ENCODE measurements at regions not wholly inside any gene's neighbourhood (a gene's known extent, or its start where the extent isn't known, plus 50 kb on each side); places are given as distances from the start of the nearest gene placed in this dataset.

- H3K27me3 Mint-ChIP-seq (ENCODE audit: low read depth), result peaks cover 4% of the 10 kb centered on the region
- CTCF ChIA-PET, result no interaction called here
- no peak for DNase-seq
- intact Hi-C loops (cut with micrococcal nuclease), result no loop called here
- no peaks in the 10 kb centered on the region for H3K36me3 Mint-ChIP-seq (ENCODE audit: low read depth)
- H3K4me1 Mint-ChIP-seq (ENCODE audit: low read depth), result no peaks in the 10 kb centered on the region
- H3K4me3 Mint-ChIP-seq, result no peak overlapping the region
- no peak overlapping the region for H3K27ac Mint-ChIP-seq
- peaks cover 3% of the 10 kb centered on the region for H3K9me3 Mint-ChIP-seq
These were observed 288.6 kb upstream of the LDB2 start for GRCh38 chr4:17187003-17187402.

- Mint-ChIP-seq H3K36me3 (ENCODE audit: low read depth) (no peaks in the 10 kb centered on the region), H3K27ac (no peak overlapping the region), H3K4me1 (ENCODE audit: low read depth) (no peaks in the 10 kb centered on the region), H3K27me3 (ENCODE audit: low read depth) (peaks cover 8% of the 10 kb centered on the region), H3K4me3 (no peak overlapping the region), H3K9me3 (no peaks in the 10 kb centered on the region)
- intact Hi-C loops (cut with micrococcal nuclease), result no loop called here
- CTCF ChIA-PET, result no interaction called here
- DNase-seq, result no peak
These were observed 284.4 kb upstream of the LDB2 start for GRCh38 chr4:17182888-17183287.

- no peaks in the 10 kb centered on the region for H3K36me3 Mint-ChIP-seq (ENCODE audit: low read depth)
- intact Hi-C loops (cut with micrococcal nuclease), result no loop called here
- peaks cover 3% of the 10 kb centered on the region for H3K4me1 Mint-ChIP-seq (ENCODE audit: low read depth)
- H3K4me3 Mint-ChIP-seq, result no peak overlapping the region
- no peaks in the 10 kb centered on the region for H3K9me3 Mint-ChIP-seq
- no peak for DNase-seq
- H3K27me3 Mint-ChIP-seq (ENCODE audit: low read depth), result peaks cover 11% of the 10 kb centered on the region
- no peak overlapping the region for H3K27ac Mint-ChIP-seq
- CTCF ChIA-PET, result interaction anchor here (0.6 kb wide), 2 partner anchors 73 to 144 kb away, joined by 3 read pairs; no protein-coding TSS in a partner anchor
These were observed 276.3 kb upstream of the LDB2 start for GRCh38 chr4:17174751-17175150.

- Mint-ChIP-seq H3K36me3 (ENCODE audit: low read depth) (no peaks in the 10 kb centered on the region), H3K4me1 (ENCODE audit: low read depth) (peaks cover 3% of the 10 kb centered on the region), H3K9me3 (no peaks in the 10 kb centered on the region), H3K27me3 (ENCODE audit: low read depth) (peaks cover 15% of the 10 kb centered on the region), H3K27ac (no peak overlapping the region), H3K4me3 (no peak overlapping the region)
- intact Hi-C loops (cut with micrococcal nuclease), result no loop called here
- no peak for DNase-seq
- CTCF ChIA-PET, result no interaction called here
These were observed 274.9 kb upstream of the LDB2 start for GRCh38 chr4:17173300-17173699.

GRCh38 chr4:17170131-17170530 is 271.7 kb upstream of the LDB2 start:
- H3K27ac Mint-ChIP-seq, result no peak overlapping the region
- no peaks in the 10 kb centered on the region for H3K9me3 Mint-ChIP-seq
- H3K27me3 Mint-ChIP-seq (ENCODE audit: low read depth), result peaks cover 17% of the 10 kb centered on the region
- CTCF ChIA-PET, result interaction anchor here (0.6 to 0.9 kb wide), 2 partner anchors 278 to 306 kb away, joined by 3 to 7 read pairs; no protein-coding TSS in a partner anchor
- no peak for DNase-seq
- intact Hi-C loops (cut with micrococcal nuclease), result no loop called here
- H3K36me3 Mint-ChIP-seq (ENCODE audit: low read depth), result no peaks in the 10 kb centered on the region
- no peak overlapping the region for H3K4me3 Mint-ChIP-seq
- H3K4me1 Mint-ChIP-seq (ENCODE audit: low read depth), result peaks cover 3% of the 10 kb centered on the region

- Mint-ChIP-seq H3K27me3 (ENCODE audit: low read depth) (peaks cover 20% of the 10 kb centered on the region), H3K36me3 (ENCODE audit: low read depth) (no peaks in the 10 kb centered on the region), H3K9me3 (no peaks in the 10 kb centered on the region), H3K4me1 (ENCODE audit: low read depth) (peaks cover 3% of the 10 kb centered on the region), H3K27ac (no peak overlapping the region), H3K4me3 (no peak overlapping the region)
- CTCF ChIA-PET, result no interaction called here
- intact Hi-C loops (cut with micrococcal nuclease), result no loop called here
- DNase-seq, result no peak
These were observed 271.3 kb upstream of the LDB2 start for GRCh38 chr4:17169699-17170098.

GRCh38 chr4:17168571-17168970 is 270.1 kb upstream of the LDB2 start:
- no peak for DNase-seq
- CTCF ChIA-PET, result no interaction called here
- no peak overlapping the region for H3K27ac Mint-ChIP-seq
- H3K36me3 Mint-ChIP-seq (ENCODE audit: low read depth), result no peaks in the 10 kb centered on the region
- peaks cover 24% of the 10 kb centered on the region for H3K27me3 Mint-ChIP-seq (ENCODE audit: low read depth)
- H3K4me3 Mint-ChIP-seq, result no peak overlapping the region
- no peaks in the 10 kb centered on the region for H3K9me3 Mint-ChIP-seq
- intact Hi-C loops (cut with micrococcal nuclease), result no loop called here
- H3K4me1 Mint-ChIP-seq (ENCODE audit: low read depth), result peaks cover 3% of the 10 kb centered on the region

GRCh38 chr4:17166954-17167353 is 268.5 kb upstream of the LDB2 start:
- peaks cover 3% of the 10 kb centered on the region for H3K4me1 Mint-ChIP-seq (ENCODE audit: low read depth)
- intact Hi-C loops (cut with micrococcal nuclease), result no loop called here
- peaks cover 2% of the 10 kb centered on the region for H3K9me3 Mint-ChIP-seq
- H3K27me3 Mint-ChIP-seq (ENCODE audit: low read depth), result peaks cover 21% of the 10 kb centered on the region
- H3K27ac Mint-ChIP-seq, result no peak overlapping the region
- H3K4me3 Mint-ChIP-seq, result no peak overlapping the region
- no peaks in the 10 kb centered on the region for H3K36me3 Mint-ChIP-seq (ENCODE audit: low read depth)
- no peak for DNase-seq
- CTCF ChIA-PET, result no interaction called here

GRCh38 chr4:17165286-17165685 is 266.8 kb upstream of the LDB2 start:
- CTCF ChIA-PET, result no interaction called here
- no peak for DNase-seq
- intact Hi-C loops (cut with micrococcal nuclease), result no loop called here
- no peak overlapping the region for H3K4me3 Mint-ChIP-seq
- peaks cover 3% of the 10 kb centered on the region for H3K4me1 Mint-ChIP-seq (ENCODE audit: low read depth)
- H3K36me3 Mint-ChIP-seq (ENCODE audit: low read depth), result no peaks in the 10 kb centered on the region
- H3K27me3 Mint-ChIP-seq (ENCODE audit: low read depth), result peaks cover 18% of the 10 kb centered on the region
- H3K9me3 Mint-ChIP-seq, result peaks cover 10% of the 10 kb centered on the region
- no peak overlapping the region for H3K27ac Mint-ChIP-seq

GRCh38 chr4:17164666-17165065 is 266.2 kb upstream of the LDB2 start:
- CTCF ChIA-PET, result no interaction called here

GRCh38 chr4:17163156-17163771 is 264.8 kb upstream of the LDB2 start:
- Mint-ChIP-seq H3K27ac (no peak overlapping the region), H3K4me1 (ENCODE audit: low read depth) (peaks cover 3% of the 10 kb centered on the region), H3K27me3 (ENCODE audit: low read depth) (peaks cover 16% of the 10 kb centered on the region), H3K9me3 (peaks cover 14% of the 10 kb centered on the region), H3K36me3 (ENCODE audit: low read depth) (no peaks in the 10 kb centered on the region), H3K4me3 (no peak overlapping the region)
- intact Hi-C loops (cut with micrococcal nuclease), result no loop called here
- CTCF ChIA-PET, result no interaction called here
- no peak for DNase-seq

More at GRCh38 chr4:17164666-17165065, 266.2 kb upstream of the LDB2 start:
- H3K36me3 Mint-ChIP-seq (ENCODE audit: low read depth), result no peaks in the 10 kb centered on the region
- peaks cover 3% of the 10 kb centered on the region for H3K4me1 Mint-ChIP-seq (ENCODE audit: low read depth)
- intact Hi-C loops (cut with micrococcal nuclease), result no loop called here
- no peak overlapping the region for H3K27ac Mint-ChIP-seq
- peaks cover 19% of the 10 kb centered on the region for H3K27me3 Mint-ChIP-seq (ENCODE audit: low read depth)
- no peak for DNase-seq
- H3K4me3 Mint-ChIP-seq, result no peak overlapping the region
- H3K9me3 Mint-ChIP-seq, result peaks cover 13% of the 10 kb centered on the region

- H3K27me3 Mint-ChIP-seq (ENCODE audit: low read depth), result peaks cover 8% of the 10 kb centered on the region
- DNase-seq, result no peak
- CTCF ChIA-PET, result no interaction called here
- peaks cover 16% of the 10 kb centered on the region for H3K9me3 Mint-ChIP-seq
- intact Hi-C loops (cut with micrococcal nuclease), result no loop called here
- no peak overlapping the region for H3K27ac Mint-ChIP-seq
- H3K4me1 Mint-ChIP-seq (ENCODE audit: low read depth), result peaks cover 3% of the 10 kb centered on the region
- no peaks in the 10 kb centered on the region for H3K36me3 Mint-ChIP-seq (ENCODE audit: low read depth)
- no peak overlapping the region for H3K4me3 Mint-ChIP-seq
These were observed 258.9 kb upstream of the LDB2 start for GRCh38 chr4:17157304-17157703.

- intact Hi-C loops (cut with micrococcal nuclease), result no loop called here
- H3K9me3 Mint-ChIP-seq, result peaks cover 6% of the 10 kb centered on the region
- no peak overlapping the region for H3K27ac Mint-ChIP-seq
- no peaks in the 10 kb centered on the region for H3K4me1 Mint-ChIP-seq (ENCODE audit: low read depth)
- CTCF ChIA-PET, result no interaction called here
- peaks cover 8% of the 10 kb centered on the region for H3K27me3 Mint-ChIP-seq (ENCODE audit: low read depth)
- no peaks in the 10 kb centered on the region for H3K36me3 Mint-ChIP-seq (ENCODE audit: low read depth)
- no peak overlapping the region for H3K4me3 Mint-ChIP-seq
- no peak for DNase-seq
These were observed 257.0 kb upstream of the LDB2 start for GRCh38 chr4:17155486-17155885.
